Myocyte (in vitro differentiated cells): ENCODE measurements at regions not wholly inside any gene's neighbourhood (a gene's known extent, or its start where the extent isn't known, plus 50 kb on each side); places are given as distances from the start of the nearest gene placed in this dataset.

Source experiments
- DNase-seq: peaks from one replicate; pipeline ENCODE4 v3.0.0-alpha.2; 2012; ENCODE audit warnings: low read depth

GRCh38 chr2:120968307-120969015 lies 232.8 kb downstream of the GLI2 start:
- no peak for DNase-seq

DNA sequence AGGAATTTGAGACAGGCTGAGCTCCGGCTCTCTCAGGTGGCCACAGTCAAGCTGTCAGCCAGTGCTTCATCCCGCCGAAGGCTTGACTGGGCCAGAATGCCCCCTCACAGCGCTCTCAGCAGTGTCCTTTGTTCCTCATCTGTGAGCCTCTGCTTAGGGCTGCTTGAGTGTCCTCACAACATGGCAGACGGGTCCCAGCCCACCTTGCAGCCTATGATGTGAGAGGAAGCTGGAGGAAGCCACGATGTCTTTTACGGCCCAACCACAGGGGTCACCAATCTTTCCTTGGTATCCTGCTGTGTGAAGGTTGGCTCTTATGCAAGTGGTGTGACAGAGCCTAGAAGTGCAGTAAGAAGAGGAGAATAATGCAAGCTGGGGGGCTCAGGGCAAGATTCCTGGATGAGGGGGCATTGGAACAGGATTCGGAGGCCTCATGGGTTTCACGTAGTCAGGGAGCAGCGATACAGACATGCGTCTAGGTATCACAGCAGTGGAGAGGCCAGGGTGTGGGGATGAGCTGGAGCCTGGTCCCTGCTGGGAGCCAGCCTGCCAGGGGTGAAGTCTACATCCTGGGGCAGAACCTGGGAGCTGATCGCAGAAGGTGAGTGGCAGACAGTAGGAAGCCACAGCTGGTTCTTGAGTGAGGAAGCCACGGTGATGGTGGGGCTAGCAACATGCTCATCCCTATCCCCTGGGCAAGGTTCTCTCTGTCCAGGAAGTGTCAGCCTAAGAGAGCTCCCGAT lies 234.1 kb downstream of the GLI2 start:
- no peak for DNase-seq

DNA sequence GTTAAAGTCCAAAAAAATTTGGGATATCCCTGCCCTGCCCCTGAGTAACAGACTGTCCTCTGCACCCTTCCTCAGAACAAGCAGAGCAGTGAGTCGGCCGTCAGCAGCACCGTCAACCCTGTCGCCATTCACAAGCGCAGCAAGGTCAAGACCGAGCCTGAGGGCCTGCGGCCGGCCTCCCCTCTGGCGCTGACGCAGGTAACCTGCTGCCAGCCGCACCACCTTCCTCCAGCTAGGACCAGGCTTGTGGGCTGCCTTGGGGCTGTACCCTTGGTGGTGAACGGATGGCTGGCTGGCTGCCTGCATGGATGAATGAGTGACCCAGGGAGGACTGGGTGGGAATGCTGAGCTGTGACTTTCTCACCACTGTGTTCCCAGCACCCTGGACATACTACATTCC lies 236.2 kb downstream of the GLI2 start:
- DNase-seq = no peak

- DNase-seq = no peak
Observed at GRCh38 chr2:120972286-120972685, 236.6 kb downstream of the GLI2 start.

GRCh38 chr2:120973196-120973595 lies 237.5 kb downstream of the GLI2 start:
- DNase-seq = no peak

GRCh38 chr2:120974950-120975349 lies 239.3 kb downstream of the GLI2 start:
- no peak for DNase-seq

- DNase-seq = no peak
Observed at GRCh38 chr2:120976501-120977307, 241.0 kb downstream of the GLI2 start.

- DNase-seq = no peak
Observed at GRCh38 chr2:120977582-120978358, 242.1 kb downstream of the GLI2 start.

- no peak for DNase-seq
Observed at GRCh38 chr2:120978359-120979050, 242.8 kb downstream of the GLI2 start.

DNA sequence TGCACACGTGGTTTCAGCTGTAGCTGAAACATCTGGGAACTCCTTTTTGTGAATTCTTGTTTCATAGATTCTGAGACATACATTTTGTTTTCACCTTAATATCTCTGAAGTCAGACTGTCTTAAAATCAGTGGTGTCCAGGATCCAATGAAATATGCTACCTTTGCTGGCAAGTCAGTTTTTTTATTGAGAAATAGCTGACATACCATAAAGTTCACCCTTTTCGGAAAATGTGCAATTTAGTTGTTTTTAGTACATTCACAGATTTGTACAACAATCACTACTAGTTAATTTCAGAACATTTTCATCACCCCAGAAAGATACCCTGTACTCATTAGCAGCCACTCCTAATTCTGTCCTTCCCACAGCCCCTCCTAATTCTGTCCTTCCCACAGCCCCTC lies 243.7 kb downstream of the GLI2 start:
- no peak for DNase-seq

- no peak for DNase-seq
Observed at GRCh38 chr2:120979921-120980320, 244.3 kb downstream of the GLI2 start.

DNA sequence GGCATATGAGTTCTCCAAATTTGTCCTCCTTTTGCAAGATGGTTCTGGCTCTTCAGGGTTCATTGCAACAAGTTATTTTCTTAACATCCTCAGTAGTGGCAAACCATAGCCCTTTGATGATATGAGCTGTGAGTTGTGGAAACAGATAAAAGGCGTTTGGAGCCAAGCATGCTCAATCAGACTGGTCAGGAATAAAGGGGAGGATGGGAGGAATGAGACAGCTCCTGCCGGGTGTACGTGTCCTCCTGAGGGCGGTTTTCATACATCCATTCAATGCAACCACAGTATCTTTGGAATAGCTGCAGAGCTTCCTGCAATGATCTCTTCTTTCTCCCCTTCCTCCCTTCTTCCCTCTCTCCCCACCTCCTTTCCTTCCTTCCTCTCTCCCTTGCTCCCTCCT lies 245.8 kb downstream of the GLI2 start:
- DNase-seq = no peak

DNA sequence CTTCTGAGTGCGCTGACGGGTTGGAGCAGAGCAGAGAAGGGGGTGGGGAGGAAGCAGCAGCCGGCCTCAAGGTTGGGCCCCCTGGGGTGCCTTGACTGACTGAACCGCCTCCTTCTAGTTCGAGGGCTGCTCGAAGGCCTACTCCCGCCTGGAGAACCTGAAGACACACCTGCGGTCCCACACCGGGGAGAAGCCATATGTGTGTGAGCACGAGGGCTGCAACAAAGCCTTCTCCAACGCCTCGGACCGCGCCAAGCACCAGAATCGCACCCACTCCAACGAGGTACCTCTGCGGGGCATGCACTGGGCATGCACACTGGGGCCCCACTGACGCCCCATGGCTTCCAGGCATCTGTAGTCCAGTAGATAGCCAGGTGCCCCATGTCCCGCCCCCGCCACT lies 246.9 kb downstream of the GLI2 start:
- no peak for DNase-seq

GRCh38 chr2:120983344-120983743 lies 247.7 kb downstream of the GLI2 start:
- peak; percentile 87 for DNase-seq

GRCh38 chr2:120984046-120984445 lies 248.4 kb downstream of the GLI2 start:
- peak; percentile 73 for DNase-seq

DNA sequence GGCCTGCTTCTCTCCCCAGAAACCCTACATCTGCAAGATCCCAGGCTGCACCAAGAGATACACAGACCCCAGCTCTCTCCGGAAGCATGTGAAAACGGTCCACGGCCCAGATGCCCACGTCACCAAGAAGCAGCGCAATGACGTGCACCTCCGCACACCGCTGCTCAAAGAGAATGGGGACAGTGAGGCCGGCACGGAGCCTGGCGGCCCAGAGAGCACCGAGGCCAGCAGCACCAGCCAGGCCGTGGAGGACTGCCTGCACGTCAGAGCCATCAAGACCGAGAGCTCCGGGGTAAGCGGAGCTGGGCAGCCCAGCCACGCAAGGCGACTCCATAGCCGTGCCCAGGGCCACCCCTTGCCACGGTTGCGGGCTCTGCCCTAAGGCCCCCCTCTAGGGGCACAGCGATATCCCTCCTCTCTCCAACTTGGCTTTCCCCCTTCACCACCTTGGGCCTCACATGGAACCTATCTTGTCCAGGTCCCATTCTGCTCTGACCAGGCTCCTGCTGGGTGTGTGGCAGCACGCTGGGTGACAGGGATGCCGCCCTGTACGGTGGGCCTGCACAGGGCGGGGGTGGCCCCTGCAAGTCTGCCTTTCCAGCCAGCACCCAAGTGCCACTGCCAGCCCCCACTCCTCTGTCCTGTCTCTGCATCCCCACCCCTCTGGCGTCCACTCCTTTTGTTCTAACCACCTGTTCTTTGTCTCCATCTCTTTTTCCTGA lies 248.9 kb downstream of the GLI2 start:
- DNase-seq = no peak

DNA sequence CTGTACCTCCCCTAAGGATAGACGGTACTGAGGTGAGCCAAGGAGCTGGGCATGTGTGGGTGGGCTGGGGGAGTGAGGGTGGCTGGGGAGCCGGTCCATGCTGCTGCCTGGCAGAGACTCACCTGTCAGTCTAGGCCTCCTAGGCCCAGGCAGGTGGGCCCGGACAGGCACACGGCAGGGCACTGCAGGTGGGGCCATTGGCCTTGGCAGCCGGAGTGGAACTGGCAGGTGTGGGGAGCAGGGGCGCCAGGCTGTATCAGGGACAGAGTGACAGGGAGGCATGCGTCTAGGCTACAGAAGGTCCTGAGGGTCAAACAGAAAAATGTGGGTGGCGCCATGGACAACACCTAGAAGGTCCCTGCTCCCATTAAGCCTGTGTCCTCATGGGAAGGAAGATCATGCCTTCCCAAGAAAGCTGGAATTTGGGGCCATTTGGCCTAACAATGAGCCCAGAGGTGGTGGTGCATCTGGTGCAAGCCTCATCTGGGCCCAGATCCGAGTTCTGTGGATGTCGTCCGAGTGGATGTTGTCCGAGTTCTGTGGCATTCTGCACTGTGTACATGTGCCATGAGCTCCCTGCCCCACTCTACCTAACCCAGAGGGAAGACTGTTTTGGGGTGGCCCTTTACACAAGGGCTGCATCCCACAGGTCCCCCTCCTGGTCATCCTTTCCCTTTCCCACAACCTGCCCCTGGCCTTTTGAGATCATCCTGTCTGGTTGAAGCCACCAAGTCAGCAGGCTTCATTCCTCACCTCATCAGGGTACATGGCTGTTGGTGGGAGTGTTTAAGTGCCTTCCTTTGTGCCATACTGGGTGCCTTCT lies 249.7 kb downstream of the GLI2 start:
- DNase-seq = no peak

GRCh38 chr2:120985997-120986651 lies 250.5 kb downstream of the GLI2 start:
- DNase-seq = no peak
